HG03442 (cell line): ENCODE measurements at regions not wholly inside any gene's neighbourhood (a gene's known extent, or its start where the extent isn't known, plus 50 kb on each side); places are given as distances from the start of the nearest gene placed in this dataset.

Experiments
- ATAC-seq: cut with Tn5 transposase; IDR thresholded peaks from one replicate; pipeline ENCODE4 v1.9.1; 2021; ENCODE audit warnings: mild to moderate bottlenecking, moderate library complexity; ENCODE audit not compliant: unreplicated experiment

- ATAC-seq = no peak
Observed at GRCh38 chr21:41653954-41654491, 112.8 kb downstream of the RIPK4 start.

GRCh38 chr21:41653243-41653953 lies 113.5 kb downstream of the RIPK4 start:
- ATAC-seq = no peak

GRCh38 chr21:41651830-41652229 lies 115.0 kb downstream of the RIPK4 start:
- no peak for ATAC-seq

GRCh38 chr21:41651406-41651805 lies 115.4 kb downstream of the RIPK4 start:
- ATAC-seq = no peak

- no peak for ATAC-seq
Observed at GRCh38 chr21:41650526-41651145, 116.2 kb downstream of the RIPK4 start.

GRCh38 chr21:41648591-41649031 lies 118.2 kb downstream of the RIPK4 start:
- ATAC-seq = no peak

GRCh38 chr21:41647806-41648561 lies 118.9 kb downstream of the RIPK4 start:
- no peak for ATAC-seq

- ATAC-seq = no peak
Observed at GRCh38 chr21:41643246-41643966, 123.4 kb downstream of the RIPK4 start.

GRCh38 chr21:41641821-41642701 lies 124.8 kb downstream of the RIPK4 start:
- ATAC-seq = no peak

GRCh38 chr21:41641510-41641815 lies 125.4 kb downstream of the RIPK4 start:
- no peak for ATAC-seq

GRCh38 chr21:41640748-41641509 lies 125.9 kb downstream of the RIPK4 start:
- ATAC-seq = no peak

- ATAC-seq = no peak
Observed at GRCh38 chr21:41639766-41640165, 127.1 kb downstream of the RIPK4 start.

GRCh38 chr21:41639336-41639735 lies 127.5 kb downstream of the RIPK4 start:
- ATAC-seq = no peak

- no peak for ATAC-seq
Observed at GRCh38 chr21:41638201-41638790, 128.6 kb downstream of the RIPK4 start.

- ATAC-seq = no peak
Observed at GRCh38 chr21:41636636-41637630, 129.0 kb upstream of the TMPRSS2 start.

- ATAC-seq = no peak
Observed at GRCh38 chr21:41635874-41636273, 127.9 kb upstream of the TMPRSS2 start.

GRCh38 chr21:41634858-41635257 lies 126.9 kb upstream of the TMPRSS2 start:
- ATAC-seq = no peak

GRCh38 chr21:41634211-41634694 lies 126.3 kb upstream of the TMPRSS2 start:
- no peak for ATAC-seq
